A549 (cell line): ENCODE measurements at regions not wholly inside any gene's neighbourhood (a gene's known extent, or its start where the extent isn't known, plus 50 kb on each side); places are given as distances from the start of the nearest gene placed in this dataset.

Experiments
- ATAC-seq, 2 experiments: fragments of 200-7000 bp in 1 of 2; fragments of >200 bp in 1 of 2; cut with Nextera tagmentation in 1 of 2; cut with Tn5 transposase in 1 of 2; 3 replicates each; pipeline versions ENCODE4 v1.8.0 to v1.9.1; 2018 to 2020; ENCODE audit warnings: mild to moderate bottlenecking in 1 of 2, moderate library complexity in 1 of 2
- CTCF ChIA-PET: fragments of 300-600 bp; sonication (Branson Sonifier 250); formaldehyde crosslinking; extraction: SDS; loops from one replicate; lab custom pipeline; 2021; ENCODE audit warnings: antibody characterized with exemption, inconsistent platforms; lab: Yijun Ruan, JAX
- POLR2A ChIA-PET: fragments of 350-600 bp; formaldehyde crosslinking; extraction: SDS; loops from one replicate; lab custom pipeline; 2021; ENCODE audit warnings: antibody characterized with exemption, inconsistent platforms; lab: Yijun Ruan, JAX
- DNase-seq, 2 experiments: peaks; one replicate each; pipeline versions ENCODE4 v3.0.0 to v3.0.0-alpha.2; 2011 to 2016; ENCODE audit warnings: low read depth in 1 of 2, low spot score in 1 of 2
- FAIRE-seq: peaks from 2 replicates; lab custom pipeline; 2011; peaks lifted over from hg19 to GRCh38; lab: Jason Lieb, UNC
- H3K27ac ChIP-seq, 2 experiments: fragments of >200 bp; sonication (Bioruptor Twin); formaldehyde crosslinking; 3 replicates each; pipeline ENCODE4 v1.5.1; 2016 to 2017
- H3K4me1 ChIP-seq: fragments of >200 bp; sonication (Bioruptor Twin); formaldehyde crosslinking; 3 replicates; pipeline ENCODE4 v1.6.1; 2016
- H3K4me2 ChIP-seq: fragments of >200 bp; sonication (Bioruptor Twin); formaldehyde crosslinking; 3 replicates; pipeline ENCODE4 v1.6.1; 2016
- H3K4me3 ChIP-seq: fragments of >200 bp; sonication (Bioruptor Twin); formaldehyde crosslinking; 3 replicates; pipeline ENCODE4 v1.5.1; 2016
- H3K9me3 ChIP-seq: fragments of >200 bp; sonication (Bioruptor Twin); formaldehyde crosslinking; 3 replicates; pipeline ENCODE4 v1.6.1; 2016
- ATOH8 ChIP-seq: fragments of 250-450 bp; sonication (Bioruptor Pico); IDR thresholded peaks from 2 replicates; pipeline ENCODE4 v1.5.0; 2020; ENCODE audit warnings: low read depth, mild to moderate bottlenecking, moderate library complexity
- CBX8 ChIP-seq: fragments of 200-600 bp; sonication (generic); IDR thresholded peaks from 2 replicates; pipeline ENCODE4 v1.6.1; 2016
- CEBPB ChIP-seq, 2 experiments: fragments of >200 bp in 1 of 2; sonication (Bioruptor Twin) in 1 of 2; formaldehyde crosslinking in 1 of 2; IDR thresholded peaks; 2 replicates each; pipeline ENCODE4 v1.6.1; 2012 to 2016
- EHF ChIP-seq: fragments of 250-450 bp; sonication (Bioruptor Pico); IDR thresholded peaks from 2 replicates; pipeline ENCODE4 v1.5.0; 2020; ENCODE audit warnings: mild to moderate bottlenecking
- EHMT2 ChIP-seq: fragments of 200-600 bp; sonication (generic); IDR thresholded peaks from 2 replicates; pipeline ENCODE4 v1.6.1; 2016; ENCODE audit warnings: antibody characterized with exemption, low read depth, mild to moderate bottlenecking, moderate library complexity
- EP300 ChIP-seq, 2 experiments: fragments of >200 bp; sonication (Bioruptor Twin); formaldehyde crosslinking; IDR thresholded peaks; 2 replicates in 1 of 2; 3 replicates in 1 of 2; pipeline ENCODE4 v1.6.1; 2016 to 2017
- FOSB ChIP-seq: fragments of 250-450 bp; sonication (Bioruptor Pico); IDR thresholded peaks from 2 replicates; pipeline ENCODE4 v1.5.0; 2020; ENCODE audit warnings: mild to moderate bottlenecking, moderate library complexity
- HOXA7 ChIP-seq: fragments of 250-450 bp; sonication (Bioruptor Pico); IDR thresholded peaks from 2 replicates; pipeline ENCODE4 v1.5.0; 2020; ENCODE audit warnings: mild to moderate bottlenecking, moderate library complexity
- HOXB5 ChIP-seq: fragments of 250-450 bp; sonication (Bioruptor Pico); IDR thresholded peaks from 2 replicates; pipeline ENCODE4 v1.5.0; 2020; ENCODE audit warnings: mild to moderate bottlenecking, moderate library complexity
- KDM5A ChIP-seq: fragments of 200-600 bp; sonication (generic); IDR thresholded peaks from 2 replicates; pipeline ENCODE4 v1.6.1; 2016; ENCODE audit warnings: antibody characterized with exemption, mild to moderate bottlenecking
- MAZ ChIP-seq: fragments of 150-350 bp; IDR thresholded peaks from 2 replicates; pipeline ENCODE4 v1.6.1; 2014; ENCODE audit warnings: antibody characterized with exemption, low read depth, low read length, borderline replicate concordance
- NPAS2 ChIP-seq: fragments of 250-450 bp; sonication (Bioruptor Pico); IDR thresholded peaks from 2 replicates; pipeline ENCODE4 v1.8.0; 2022; ENCODE audit warnings: mild to moderate bottlenecking, moderate library complexity, borderline replicate concordance
- POLR2AphosphoS2 ChIP-seq: conservative IDR thresholded peaks from 2 replicates; pipeline ENCODE4 v1.6.1; 2012; ENCODE audit warnings: low read length, improper control_type of control experiment, inconsistent platforms
- RFX5 ChIP-seq: fragments of 450-650 bp; IDR thresholded peaks from 2 replicates; pipeline ENCODE4 v1.7.1; 2014; ENCODE audit warnings: antibody characterized with exemption, mild to moderate bottlenecking, moderate library complexity
- RNF2 ChIP-seq: fragments of 200-600 bp; sonication (generic); IDR thresholded peaks from 2 replicates; pipeline ENCODE4 v1.6.1; 2016; ENCODE audit warnings: low read depth, mild to moderate bottlenecking, antibody characterized with exemption, moderate library complexity, borderline replicate concordance
- TFCP2L1 ChIP-seq: fragments of 250-450 bp; sonication (Bioruptor Pico); IDR thresholded peaks from 2 replicates; pipeline ENCODE4 v1.5.0; 2021; ENCODE audit warnings: mild to moderate bottlenecking
- TP53 ChIP-seq: fragments of 250-450 bp; sonication (Bioruptor Pico); IDR thresholded peaks from 2 replicates; pipeline ENCODE4 v1.5.0; 2021; ENCODE audit warnings: mild to moderate bottlenecking, moderate library complexity
- ZNF302 ChIP-seq: fragments of 250-450 bp; sonication (Bioruptor Pico); IDR thresholded peaks from 2 replicates; pipeline ENCODE4 v1.9.0; 2021; ENCODE audit warnings: inconsistent platforms, mild to moderate bottlenecking, moderate library complexity
- WGBS: methylation state at CpG from one replicate; pipeline ENCODE4 v1.1.6; 2017; ENCODE audit errors: missing lambda C conversion rate; 5-methylcytosine and 5-hydroxymethylcytosine counted together
- TF ChIP-seq, protein P1 (sequence below): IDR thresholded peaks from 2 replicates; pipeline ENCODE4 v1.6.1; 2012; ENCODE audit warnings: low read depth, borderline replicate concordance
- TF ChIP-seq, protein P2 (sequence below): fragments of 250-450 bp; sonication (Bioruptor Pico); IDR thresholded peaks from 2 replicates; pipeline ENCODE4 v1.5.0; 2021; ENCODE audit warnings: mild to moderate bottlenecking, moderate library complexity, borderline replicate concordance
- TF ChIP-seq, protein P3 (sequence below): fragments of >200 bp; sonication (Bioruptor Twin); formaldehyde crosslinking; IDR thresholded peaks from 3 replicates; pipeline ENCODE4 v1.5.1; 2016
- TF ChIP-seq, protein P4 (sequence below): fragments of 450-650 bp; IDR thresholded peaks from 2 replicates; pipeline ENCODE4 v1.6.1; 2014; ENCODE audit warnings: antibody characterized with exemption

DNA sequence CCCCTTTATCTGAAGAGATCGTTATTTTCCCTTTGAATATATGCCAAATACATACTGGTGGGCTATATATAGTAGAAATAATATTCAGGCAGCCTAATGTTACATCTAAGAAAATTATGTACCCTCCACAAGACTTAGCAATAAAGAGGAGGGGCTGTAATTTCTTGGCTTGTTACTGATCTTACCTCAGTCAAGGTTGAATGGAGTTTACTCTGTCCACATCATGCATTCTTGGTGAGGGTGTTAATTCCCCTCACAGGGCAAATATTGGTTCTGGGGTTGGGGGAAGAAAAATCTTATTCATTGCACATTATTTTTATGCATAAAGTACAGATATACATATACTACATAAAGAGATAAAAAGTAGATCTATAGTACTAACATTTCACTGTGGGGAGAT, 145.8 kb upstream of the ANK3 start:
- TF ChIP-seq CBX8, result no peak
- no peak for TF ChIP-seq RNF2
- TF ChIP-seq, protein P1, sequence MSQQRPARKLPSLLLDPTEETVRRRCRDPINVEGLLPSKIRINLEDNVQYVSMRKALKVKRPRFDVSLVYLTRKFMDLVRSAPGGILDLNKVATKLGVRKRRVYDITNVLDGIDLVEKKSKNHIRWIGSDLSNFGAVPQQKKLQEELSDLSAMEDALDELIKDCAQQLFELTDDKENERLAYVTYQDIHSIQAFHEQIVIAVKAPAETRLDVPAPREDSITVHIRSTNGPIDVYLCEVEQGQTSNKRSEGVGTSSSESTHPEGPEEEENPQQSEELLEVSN, result no peak
- TF ChIP-seq, protein P2, sequence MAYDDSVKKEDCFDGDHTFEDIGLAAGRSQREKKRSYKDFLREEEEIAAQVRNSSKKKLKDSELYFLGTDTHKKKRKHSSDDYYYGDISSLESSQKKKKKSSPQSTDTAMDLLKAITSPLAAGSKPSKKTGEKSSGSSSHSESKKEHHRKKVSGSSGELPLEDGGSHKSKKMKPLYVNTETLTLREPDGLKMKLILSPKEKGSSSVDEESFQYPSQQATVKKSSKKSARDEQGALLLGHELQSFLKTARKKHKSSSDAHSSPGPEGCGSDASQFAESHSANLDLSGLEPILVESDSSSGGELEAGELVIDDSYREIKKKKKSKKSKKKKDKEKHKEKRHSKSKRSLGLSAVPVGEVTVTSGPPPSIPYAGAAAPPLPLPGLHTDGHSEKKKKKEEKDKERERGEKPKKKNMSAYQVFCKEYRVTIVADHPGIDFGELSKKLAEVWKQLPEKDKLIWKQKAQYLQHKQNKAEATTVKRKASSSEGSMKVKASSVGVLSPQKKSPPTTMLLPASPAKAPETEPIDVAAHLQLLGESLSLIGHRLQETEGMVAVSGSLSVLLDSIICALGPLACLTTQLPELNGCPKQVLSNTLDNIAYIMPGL (CRISPR knock-in tag), result no peak
- no peak for TF ChIP-seq MAZ
- TF ChIP-seq ZNF302 (CRISPR knock-in tag), result no peak
- TF ChIP-seq POLR2AphosphoS2, result no peak
- ChIA-PET CTCF (interaction anchor here (0.8 to 1.1 kb wide), 2 partner anchors 18 to 111 kb away, joined by 3 read pairs; no protein-coding TSS in a partner anchor), POLR2A (no interaction called here)
- Histone ChIP-seq H3K9me3 (no peaks in the 10 kb centered on the region), H3K4me1 (peaks cover 15% of the 10 kb centered on the region), H3K27ac (no peak overlapping the region), H3K4me3 (no peak overlapping the region), H3K4me2 (no peak overlapping the region)
- 55% methylated on average over 1 of the region's 1 CpG for WGBS
- DNase-seq (no peak), FAIRE-seq (no peak), ATAC-seq (no peak)

GRCh38 chr10:60534761-60535389, 145.2 kb upstream of the ANK3 start:
- POLR2A ChIA-PET, result no interaction called here
- Histone ChIP-seq H3K4me1 (peaks cover 15% of the 10 kb centered on the region), H3K27ac (no peak overlapping the region)
- WGBS, result 87% methylated on average over 4 of the region's 4 CpGs
- no peak for TF ChIP-seq TFCP2L1 (CRISPR knock-in tag)
- no peak for TF ChIP-seq RNF2
- TF ChIP-seq CBX8, result no peak
- no peak for TF ChIP-seq ATOH8 (CRISPR knock-in tag)
- TF ChIP-seq HOXB5 (CRISPR knock-in tag), result no peak
- no peak for TF ChIP-seq CEBPB (IDR thresholded peaks at IDR 0.05)
- no peak for TF ChIP-seq FOSB (CRISPR knock-in tag)
- TF ChIP-seq TP53 (CRISPR knock-in tag), result no peak
- TF ChIP-seq, protein P3, sequence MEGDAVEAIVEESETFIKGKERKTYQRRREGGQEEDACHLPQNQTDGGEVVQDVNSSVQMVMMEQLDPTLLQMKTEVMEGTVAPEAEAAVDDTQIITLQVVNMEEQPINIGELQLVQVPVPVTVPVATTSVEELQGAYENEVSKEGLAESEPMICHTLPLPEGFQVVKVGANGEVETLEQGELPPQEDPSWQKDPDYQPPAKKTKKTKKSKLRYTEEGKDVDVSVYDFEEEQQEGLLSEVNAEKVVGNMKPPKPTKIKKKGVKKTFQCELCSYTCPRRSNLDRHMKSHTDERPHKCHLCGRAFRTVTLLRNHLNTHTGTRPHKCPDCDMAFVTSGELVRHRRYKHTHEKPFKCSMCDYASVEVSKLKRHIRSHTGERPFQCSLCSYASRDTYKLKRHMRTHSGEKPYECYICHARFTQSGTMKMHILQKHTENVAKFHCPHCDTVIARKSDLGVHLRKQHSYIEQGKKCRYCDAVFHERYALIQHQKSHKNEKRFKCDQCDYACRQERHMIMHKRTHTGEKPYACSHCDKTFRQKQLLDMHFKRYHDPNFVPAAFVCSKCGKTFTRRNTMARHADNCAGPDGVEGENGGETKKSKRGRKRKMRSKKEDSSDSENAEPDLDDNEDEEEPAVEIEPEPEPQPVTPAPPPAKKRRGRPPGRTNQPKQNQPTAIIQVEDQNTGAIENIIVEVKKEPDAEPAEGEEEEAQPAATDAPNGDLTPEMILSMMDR, result no peak
- no peak for TF ChIP-seq EHF (CRISPR knock-in tag)
- TF ChIP-seq NPAS2, result no peak
- no peak for TF ChIP-seq EHMT2
- no peak for TF ChIP-seq RFX5
- TF ChIP-seq, protein P4, sequence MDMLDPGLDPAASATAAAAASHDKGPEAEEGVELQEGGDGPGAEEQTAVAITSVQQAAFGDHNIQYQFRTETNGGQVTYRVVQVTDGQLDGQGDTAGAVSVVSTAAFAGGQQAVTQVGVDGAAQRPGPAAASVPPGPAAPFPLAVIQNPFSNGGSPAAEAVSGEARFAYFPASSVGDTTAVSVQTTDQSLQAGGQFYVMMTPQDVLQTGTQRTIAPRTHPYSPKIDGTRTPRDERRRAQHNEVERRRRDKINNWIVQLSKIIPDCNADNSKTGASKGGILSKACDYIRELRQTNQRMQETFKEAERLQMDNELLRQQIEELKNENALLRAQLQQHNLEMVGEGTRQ, result no peak
- no peak for TF ChIP-seq HOXA7 (CRISPR knock-in tag)
- TF ChIP-seq EP300 (IDR thresholded peaks at IDR 0.05), result no peak
- TF ChIP-seq POLR2AphosphoS2, result no peak
- TF ChIP-seq KDM5A, result no peak
- TF ChIP-seq, all 56 proteins: peak for 0
- Histone ChIP-seq H3K4me2 (no peak overlapping the region), H3K4me3 (no peak overlapping the region), H3K9me3 (no peaks in the 10 kb centered on the region)
- ATAC-seq (no peak), FAIRE-seq (no peak), DNase-seq (no peak)
- CTCF ChIA-PET, result interaction anchor here (0.8 kb wide), 1 partner anchor 112 kb away, joined by 3 read pairs; no protein-coding TSS in a partner anchor
